Fibroblast of the aortic adventitia (primary cell): ENCODE measurements at regions not wholly inside any gene's neighbourhood (a gene's known extent, or its start where the extent isn't known, plus 50 kb on each side); places are given as distances from the start of the nearest gene placed in this dataset.
"Not testable (repeated sequence)": the region's sequence is repeated elsewhere in the genome, so short reads cannot be mapped to it uniquely, and the experiment has no call there.

Source experiments
- DNase-seq: peaks from one replicate; pipeline ENCODE4 v3.0.0-alpha.2; 2010; ENCODE audit warnings: low read depth
- H3K4me3 ChIP-seq: 2 replicates; pipeline ENCODE4 v1.5.1; 2011; ENCODE audit warnings: low read depth, mild to moderate bottlenecking, control low read depth, low read length, moderate library complexity
- CTCF ChIP-seq: IDR thresholded peaks from 2 replicates; pipeline ENCODE4 v1.5.1; 2011; ENCODE audit warnings: mild to moderate bottlenecking, low read length, control low read depth, inconsistent platforms; ENCODE audit not compliant: insufficient read depth

DNA sequence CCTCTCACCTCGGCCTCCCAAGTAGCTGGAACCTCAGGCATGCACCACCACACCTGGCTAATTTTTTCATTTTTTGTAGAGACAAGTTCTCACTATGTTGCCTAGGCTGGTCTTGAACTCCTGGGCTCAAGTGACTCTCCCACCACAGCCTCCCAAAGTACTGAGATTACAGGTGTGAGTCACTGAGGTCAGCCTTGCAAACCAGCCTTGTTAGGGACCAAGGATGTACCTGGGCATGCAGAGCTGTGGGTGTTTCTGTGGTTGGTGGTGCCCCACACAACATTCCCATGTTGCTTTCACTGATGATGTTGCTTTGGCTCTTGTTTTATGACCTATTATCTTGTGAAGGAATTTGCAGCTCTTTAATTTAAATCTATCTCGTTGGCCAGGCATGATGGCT, 54.8 kb downstream of the OTUD1 start:
- H3K4me3 ChIP-seq = no peak overlapping the region
- TF ChIP-seq CTCF = no peak
- no peak for DNase-seq

GRCh38 chr10:23496727-23497126, 57.9 kb downstream of the OTUD1 start:
- no peak for TF ChIP-seq CTCF
- no peak overlapping the region for H3K4me3 ChIP-seq
- no peak for DNase-seq

GRCh38 chr10:23499372-23500132, 60.7 kb downstream of the OTUD1 start:
- DNase-seq = no peak
- TF ChIP-seq CTCF = no peak
- no peak overlapping the region for H3K4me3 ChIP-seq

DNA sequence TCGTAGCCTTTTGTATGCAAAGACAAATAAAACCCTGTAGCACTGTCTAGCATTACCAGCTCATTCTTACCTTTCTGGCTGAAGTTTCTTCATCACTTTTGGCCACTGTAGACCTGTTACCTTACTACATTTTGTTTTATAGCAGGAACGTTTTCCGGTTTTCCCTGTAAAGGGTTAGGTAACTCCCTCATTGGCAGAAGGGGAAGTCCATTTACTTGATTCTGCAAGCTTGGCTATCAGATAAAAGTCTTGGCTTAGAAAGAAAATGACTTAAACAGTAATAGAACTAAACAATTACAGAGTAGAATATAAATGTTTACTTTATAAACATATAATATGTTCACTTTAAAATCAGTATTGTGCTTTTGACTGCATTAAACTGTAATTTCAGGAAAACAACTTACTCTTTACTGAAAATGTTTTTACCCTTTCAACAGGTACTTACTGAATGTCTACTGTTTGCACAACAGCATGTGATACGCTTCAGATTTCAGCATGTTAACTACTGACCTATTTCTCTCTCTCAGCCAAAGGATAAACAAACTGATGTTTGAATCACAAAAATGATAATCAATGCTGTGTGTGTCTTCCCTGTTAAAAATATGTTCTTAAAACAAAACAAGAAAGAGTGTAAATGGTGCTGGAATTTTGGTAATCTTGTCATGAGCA, 67.1 kb downstream of the OTUD1 start:
- no peak for TF ChIP-seq CTCF
- no peak overlapping the region for H3K4me3 ChIP-seq
- DNase-seq = no peak

DNA sequence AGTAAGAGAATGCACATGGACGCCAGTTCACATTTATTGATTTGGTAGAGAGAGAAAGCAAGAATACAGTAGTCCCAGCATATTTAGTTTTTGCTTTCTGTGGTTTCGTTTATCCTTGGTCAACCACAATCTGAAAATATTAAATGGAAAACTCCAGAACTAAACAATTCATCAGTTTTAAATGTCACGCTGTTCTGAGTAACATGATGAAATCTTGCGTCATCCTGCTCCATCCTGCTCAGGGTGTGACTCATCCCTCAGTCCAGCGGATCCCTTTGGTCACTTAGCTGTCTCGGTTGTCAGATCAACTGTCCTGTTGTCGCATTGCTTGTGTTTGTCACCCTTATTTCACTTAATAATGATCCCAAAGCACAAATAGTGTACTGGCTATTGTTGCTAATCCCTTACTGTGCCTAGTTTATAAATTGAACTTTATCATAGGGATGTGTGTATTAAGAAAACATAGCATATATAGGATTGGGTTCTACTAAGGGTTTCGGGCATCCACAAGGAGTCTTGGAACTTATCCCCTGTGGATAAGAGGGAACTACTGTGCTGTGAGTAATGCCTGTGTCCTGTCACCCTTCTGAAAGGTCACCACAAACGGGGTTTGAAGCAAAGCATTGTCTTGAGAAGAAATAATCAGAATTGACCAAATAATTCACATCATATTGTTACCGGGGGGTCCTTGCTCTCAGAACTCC, 73.6 kb downstream of the OTUD1 start:
- no peak for TF ChIP-seq CTCF
- DNase-seq = peak; percentile 47
- no peak overlapping the region for H3K4me3 ChIP-seq

GRCh38 chr10:23513621-23514020, 74.7 kb downstream of the OTUD1 start:
- not testable (repeated sequence) for H3K4me3 ChIP-seq, DNase-seq

DNA sequence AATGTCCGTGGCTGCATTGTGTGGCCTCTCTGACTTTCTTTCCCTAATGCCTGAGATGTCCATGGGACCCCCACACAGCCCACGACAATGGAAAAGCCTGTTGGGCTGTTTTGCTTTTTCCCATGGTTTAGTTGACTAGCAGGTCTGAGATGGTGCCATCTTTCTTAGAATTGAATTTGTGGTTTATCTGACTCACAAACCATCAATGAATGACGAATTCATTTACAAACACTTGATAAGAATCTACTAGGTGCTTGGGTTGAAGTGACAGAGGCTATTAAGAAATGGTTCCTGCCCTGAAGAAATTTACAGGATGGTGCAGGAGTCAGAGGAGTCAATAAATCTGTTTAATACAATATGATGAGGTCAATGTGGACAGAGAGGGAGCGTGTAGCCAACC, 75.4 kb downstream of the OTUD1 start:
- no peak for DNase-seq
- no peak for TF ChIP-seq CTCF
- H3K4me3 ChIP-seq = no peak overlapping the region
